LNCAP (cell line): ENCODE measurements at regions not wholly inside any gene's neighbourhood (a gene's known extent, or its start where the extent isn't known, plus 50 kb on each side); places are given as distances from the start of the nearest gene placed in this dataset.

Source experiments
- CTCF ChIP-seq: fragments of 450-650 bp; IDR thresholded peaks from 2 replicates; pipeline ENCODE4 v1.5.1; 2017; ENCODE audit warnings: mild to moderate bottlenecking

- TF ChIP-seq CTCF = no peak
Observed at GRCh38 chr21:36646011-36646410, 52.9 kb upstream of the SIM2 start.

- no peak for TF ChIP-seq CTCF
Observed at GRCh38 chr21:36646645-36647044, 52.3 kb upstream of the SIM2 start.

DNA sequence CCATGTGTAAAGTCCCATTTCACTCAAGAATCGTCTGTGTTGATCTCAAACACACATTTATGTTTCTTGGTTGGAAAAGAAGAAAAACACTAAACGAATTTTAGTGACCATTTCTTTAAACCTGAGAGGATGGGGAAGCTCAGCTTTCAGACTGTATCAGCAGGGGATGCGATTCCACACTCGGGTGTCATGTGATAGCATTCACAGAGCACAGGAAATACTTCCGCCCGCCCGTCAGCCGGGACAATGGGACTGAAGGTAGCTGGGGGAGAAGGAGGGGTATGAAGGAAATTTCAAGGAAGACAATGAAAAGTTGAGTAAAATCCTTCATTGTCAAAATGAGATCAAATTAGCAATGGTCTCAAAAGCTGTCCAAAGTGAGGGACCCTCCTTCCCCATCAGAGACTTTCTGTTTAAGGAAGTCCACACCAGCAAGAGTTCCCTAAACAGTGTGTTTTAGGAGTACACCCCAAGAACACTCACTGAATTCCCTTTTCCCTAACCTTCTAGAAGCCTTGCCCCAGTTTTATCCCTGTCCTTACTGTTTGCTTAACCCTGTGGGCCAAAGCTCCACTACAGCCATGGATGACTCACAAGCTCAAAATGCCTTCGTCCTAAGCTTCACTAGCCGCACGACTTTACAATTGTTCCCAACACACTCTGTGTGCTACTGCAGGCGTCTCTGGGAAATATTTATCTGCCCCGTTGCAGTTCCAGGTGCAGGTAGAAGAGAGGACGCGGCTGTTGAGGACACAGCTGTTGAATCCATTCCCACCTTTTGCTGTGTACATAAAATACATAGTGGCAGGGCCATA, 51.4 kb upstream of the SIM2 start:
- no peak for TF ChIP-seq CTCF
